OCI-LY3 (cell line): ENCODE measurements at regions not wholly inside any gene's neighbourhood (a gene's known extent, or its start where the extent isn't known, plus 50 kb on each side); places are given as distances from the start of the nearest gene placed in this dataset.

Experiments
- H2AFZ ChIP-seq: fragments of 200-600, 300-600 bp; shearing (Covaris generic); 2 replicates; pipeline ENCODE4 v1.6.0; 2014; ENCODE audit warnings: antibody characterized with exemption, low read depth, low read length
- H3K27ac ChIP-seq: fragments of 200-600, 300-600 bp; sonication (generic); 2 replicates; pipeline ENCODE4 v1.5.1; 2014; ENCODE audit warnings: mild to moderate bottlenecking, low read length, moderate library complexity, mixed read lengths
- H3K27me3 ChIP-seq: fragments of 200-600, 300-600 bp; sonication (generic); 2 replicates; pipeline ENCODE4 v1.6.1; 2014; ENCODE audit warnings: low read depth, low read length, mixed read lengths
- H3K36me3 ChIP-seq: fragments of 200-600, 300-600 bp; sonication (generic); replicated peaks from 2 replicates; pipeline ENCODE3; 2014; ENCODE audit warnings: low read depth, low read length, mixed read lengths
- H3K4me1 ChIP-seq: fragments of 300-600, 200-600 bp; sonication (generic); 2 replicates; pipeline ENCODE4 v1.6.1; 2014; ENCODE audit warnings: low read length, mixed read lengths
- H3K4me2 ChIP-seq: fragments of 200-600, 300-600 bp; sonication (generic); 2 replicates; pipeline ENCODE4 v1.6.1; 2014; ENCODE audit warnings: low read length, mixed read lengths
- H3K4me3 ChIP-seq: fragments of 300-600, 200-600 bp; sonication (generic); 2 replicates; pipeline ENCODE4 v1.5.1; 2014; ENCODE audit warnings: antibody characterized with exemption, mild to moderate bottlenecking, low read length, moderate library complexity
- H3K79me2 ChIP-seq: fragments of 300-600, 200-600 bp; shearing (Covaris generic); 2 replicates; pipeline ENCODE4 v1.6.1; 2014; ENCODE audit warnings: mild to moderate bottlenecking, low read length, mixed read lengths
- H3K9ac ChIP-seq: fragments of 300-600, 200-600 bp; shearing (Covaris generic); 2 replicates; pipeline ENCODE4 v1.6.0; 2014; ENCODE audit warnings: mild to moderate bottlenecking, low read length, moderate library complexity
- H3K9me3 ChIP-seq: fragments of 200-600, 300-600 bp; shearing (Covaris generic); 2 replicates; pipeline ENCODE4 v1.6.1; 2014; ENCODE audit warnings: low read length, mixed read lengths; ENCODE audit not compliant: insufficient read depth
- H4K20me1 ChIP-seq: fragments of 200-600, 300-600 bp; sonication (generic); 2 replicates; pipeline ENCODE4 v1.6.1; 2016; ENCODE audit warnings: low read length, mixed read lengths; ENCODE audit not compliant: insufficient read depth
- EZH2phosphoT487 ChIP-seq: fragments of 200-600 bp; shearing (Covaris generic); IDR thresholded peaks from 2 replicates; pipeline ENCODE4 v1.6.1; 2018; ENCODE audit warnings: antibody characterized with exemption, mixed run types, low read depth
- TF ChIP-seq, protein P1 (sequence below): fragments of 200-600, 300-600 bp; sonication (generic); IDR thresholded peaks from 2 replicates; pipeline ENCODE4 v1.5.1; 2014; ENCODE audit warnings: antibody characterized with exemption, low read length, low read depth

DNA sequence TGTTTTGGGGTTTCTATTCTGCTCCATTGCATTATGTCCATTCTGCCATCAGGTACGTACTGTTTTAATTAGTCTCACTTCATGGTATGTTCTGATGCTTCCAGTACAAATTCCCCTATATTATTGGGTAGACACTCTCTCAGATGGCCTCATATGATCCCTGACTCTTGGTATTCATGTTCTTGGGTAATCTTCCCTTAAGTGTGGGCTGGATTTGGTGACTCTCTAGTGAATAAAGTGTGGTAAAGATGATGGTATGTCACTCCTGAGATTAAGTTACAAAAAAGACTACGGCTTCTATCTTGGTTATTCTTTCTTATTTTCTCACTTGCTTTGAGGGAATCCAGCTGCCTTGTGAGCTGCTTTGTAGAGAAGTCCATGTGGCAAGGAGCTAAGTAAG, 89.6 kb upstream of the TBC1D5 start:
- TF ChIP-seq, protein P1, sequence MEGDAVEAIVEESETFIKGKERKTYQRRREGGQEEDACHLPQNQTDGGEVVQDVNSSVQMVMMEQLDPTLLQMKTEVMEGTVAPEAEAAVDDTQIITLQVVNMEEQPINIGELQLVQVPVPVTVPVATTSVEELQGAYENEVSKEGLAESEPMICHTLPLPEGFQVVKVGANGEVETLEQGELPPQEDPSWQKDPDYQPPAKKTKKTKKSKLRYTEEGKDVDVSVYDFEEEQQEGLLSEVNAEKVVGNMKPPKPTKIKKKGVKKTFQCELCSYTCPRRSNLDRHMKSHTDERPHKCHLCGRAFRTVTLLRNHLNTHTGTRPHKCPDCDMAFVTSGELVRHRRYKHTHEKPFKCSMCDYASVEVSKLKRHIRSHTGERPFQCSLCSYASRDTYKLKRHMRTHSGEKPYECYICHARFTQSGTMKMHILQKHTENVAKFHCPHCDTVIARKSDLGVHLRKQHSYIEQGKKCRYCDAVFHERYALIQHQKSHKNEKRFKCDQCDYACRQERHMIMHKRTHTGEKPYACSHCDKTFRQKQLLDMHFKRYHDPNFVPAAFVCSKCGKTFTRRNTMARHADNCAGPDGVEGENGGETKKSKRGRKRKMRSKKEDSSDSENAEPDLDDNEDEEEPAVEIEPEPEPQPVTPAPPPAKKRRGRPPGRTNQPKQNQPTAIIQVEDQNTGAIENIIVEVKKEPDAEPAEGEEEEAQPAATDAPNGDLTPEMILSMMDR, result no peak
- no peak for TF ChIP-seq EZH2phosphoT487
- Histone ChIP-seq H4K20me1 (no peaks in the 10 kb centered on the region), H3K9me3 (no peaks in the 10 kb centered on the region), H3K36me3 (no peaks in the 10 kb centered on the region), H3K27me3 (peaks cover 27% of the 10 kb centered on the region), H3K9ac (no peak overlapping the region), H3K4me2 (no peak overlapping the region), H3K79me2 (no peaks in the 10 kb centered on the region), H3K27ac (no peak overlapping the region), H3K4me3 (no peak overlapping the region), H2AFZ (no peak overlapping the region), H3K4me1 (no peaks in the 10 kb centered on the region)

DNA sequence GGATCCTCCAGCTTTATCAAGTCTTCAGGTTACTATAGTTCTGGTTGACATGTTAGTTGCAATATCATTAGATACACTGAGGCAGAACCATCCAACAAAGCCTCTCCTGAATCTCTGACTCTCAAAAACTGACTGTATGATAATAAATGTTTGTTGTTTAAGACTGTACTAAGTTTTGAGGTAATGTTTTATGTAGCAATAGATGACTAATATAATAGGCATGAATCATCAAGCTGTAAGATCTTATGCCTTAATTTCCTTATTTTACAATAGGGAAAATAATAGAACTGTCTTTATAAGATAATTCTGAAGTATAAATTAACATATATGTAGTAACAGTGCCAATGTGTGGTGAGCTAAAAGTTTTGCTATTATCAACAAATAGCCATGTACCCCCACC, 88.9 kb upstream of the TBC1D5 start:
- Histone ChIP-seq H3K36me3 (no peaks in the 10 kb centered on the region), H3K9ac (no peak overlapping the region), H3K4me1 (no peaks in the 10 kb centered on the region), H3K4me3 (no peak overlapping the region), H2AFZ (no peak overlapping the region), H3K27ac (no peak overlapping the region), H3K79me2 (no peaks in the 10 kb centered on the region), H3K4me2 (no peak overlapping the region), H3K27me3 (peaks cover 22% of the 10 kb centered on the region), H3K9me3 (no peaks in the 10 kb centered on the region), H4K20me1 (no peaks in the 10 kb centered on the region)
- TF ChIP-seq EZH2phosphoT487, result no peak
- TF ChIP-seq, protein P1, result no peak

DNA sequence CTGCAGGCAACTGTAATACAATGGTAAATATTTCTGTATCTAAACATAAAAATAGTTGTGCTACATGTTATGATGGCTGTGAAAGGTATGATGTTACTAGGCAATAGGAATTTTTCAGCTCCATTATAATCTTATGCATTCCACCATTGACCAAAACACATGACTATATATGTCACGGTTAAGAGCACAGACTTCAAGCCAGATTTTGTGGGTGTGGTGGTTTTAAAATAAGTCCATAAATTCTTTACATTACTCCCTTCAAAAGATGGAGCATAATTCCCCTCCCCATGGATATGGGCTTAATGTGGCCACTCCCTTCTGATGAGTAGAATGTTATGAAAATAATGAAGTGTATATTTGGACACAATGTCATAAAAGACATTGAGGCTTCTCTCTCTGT, 88.4 kb upstream of the TBC1D5 start:
- Histone ChIP-seq H3K27ac (no peak overlapping the region), H3K79me2 (no peaks in the 10 kb centered on the region), H3K4me1 (no peaks in the 10 kb centered on the region), H3K36me3 (no peaks in the 10 kb centered on the region), H3K4me2 (no peak overlapping the region), H4K20me1 (no peaks in the 10 kb centered on the region), H3K27me3 (peaks cover 17% of the 10 kb centered on the region), H2AFZ (no peak overlapping the region), H3K4me3 (no peak overlapping the region), H3K9ac (no peak overlapping the region), H3K9me3 (no peaks in the 10 kb centered on the region)
- no peak for TF ChIP-seq EZH2phosphoT487
- TF ChIP-seq, protein P1, result no peak

DNA sequence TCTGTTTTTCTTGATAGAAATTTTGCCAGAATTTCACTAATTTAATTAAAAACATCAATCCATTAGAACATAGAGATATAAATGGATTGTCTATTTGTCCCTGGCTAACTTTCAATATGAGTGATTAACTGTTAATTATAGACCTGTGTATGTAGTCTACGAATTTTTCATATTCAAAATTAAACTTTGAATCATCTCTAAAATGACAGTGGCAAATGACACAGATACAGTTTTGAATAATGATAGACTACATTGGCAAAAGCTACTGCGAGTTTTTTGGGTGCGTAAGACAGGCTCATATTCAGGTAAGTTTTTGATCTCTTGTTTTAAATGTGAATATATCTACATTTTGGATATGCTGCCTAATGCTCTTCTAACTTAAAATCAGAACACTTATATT, 86.0 kb upstream of the TBC1D5 start:
- Histone ChIP-seq H3K27ac (no peak overlapping the region), H3K9ac (no peak overlapping the region), H3K79me2 (no peaks in the 10 kb centered on the region), H3K4me1 (no peaks in the 10 kb centered on the region), H3K4me3 (no peak overlapping the region), H3K27me3 (peaks cover 29% of the 10 kb centered on the region), H3K4me2 (no peak overlapping the region), H2AFZ (no peak overlapping the region), H3K36me3 (no peaks in the 10 kb centered on the region), H3K9me3 (no peaks in the 10 kb centered on the region), H4K20me1 (no peaks in the 10 kb centered on the region)
- TF ChIP-seq EZH2phosphoT487, result no peak
- TF ChIP-seq, protein P1, result no peak
